GM19395 (cell line): ENCODE measurements at regions not wholly inside any gene's neighbourhood (a gene's known extent, or its start where the extent isn't known, plus 50 kb on each side); places are given as distances from the start of the nearest gene placed in this dataset.
A peak's percentile ranks its signal among the peaks of the same experiment; 100 is the strongest.

ENCODE experiments used
- ATAC-seq: cut with Tn5 transposase; IDR thresholded peaks from one replicate; pipeline ENCODE4 v1.9.1; 2021; ENCODE audit warnings: mild to moderate bottlenecking, moderate library complexity; ENCODE audit not compliant: unreplicated experiment

- peak; percentile 49 for ATAC-seq
Observed at GRCh38 chr7:22565315-22565811, 65.4 kb upstream of the STEAP1B start.

GRCh38 chr7:22564511-22565045 is 64.6 kb upstream of the STEAP1B start:
- no peak for ATAC-seq

- ATAC-seq, result peak; percentile 51
Observed at GRCh38 chr7:22563621-22564241, 63.7 kb upstream of the STEAP1B start.

- peak; percentile 44 for ATAC-seq
Observed at GRCh38 chr7:22563032-22563501, 63.1 kb upstream of the STEAP1B start.

GRCh38 chr7:22561895-22562593 is 62.1 kb upstream of the STEAP1B start:
- no peak for ATAC-seq

- ATAC-seq, result no peak
Observed at GRCh38 chr7:22561321-22561811, 61.4 kb upstream of the STEAP1B start.

GRCh38 chr7:22559829-22560489 is 60.0 kb upstream of the STEAP1B start:
- peak; percentile 50 for ATAC-seq

GRCh38 chr7:22557167-22557566 is 57.2 kb upstream of the STEAP1B start:
- ATAC-seq, result no peak

- ATAC-seq, result no peak
Observed at GRCh38 chr7:22555476-22555875, 55.5 kb upstream of the STEAP1B start.

- ATAC-seq, result no peak
Observed at GRCh38 chr7:22554184-22554583, 54.2 kb upstream of the STEAP1B start.

GRCh38 chr7:22551768-22552513 is 52.0 kb upstream of the STEAP1B start:
- ATAC-seq, result peak; percentile 90

GRCh38 chr7:22550514-22551030 is 50.6 kb upstream of the STEAP1B start:
- no peak for ATAC-seq

- no peak for ATAC-seq
Observed at GRCh38 chr7:22549667-22550513, 49.9 kb upstream of the STEAP1B start.
